IPS-NIHi7 (cell line): ENCODE measurements at regions not wholly inside any gene's neighbourhood (a gene's known extent, or its start where the extent isn't known, plus 50 kb on each side); places are given as distances from the start of the nearest gene placed in this dataset.
"Not testable (repeated sequence)": the region's sequence is repeated elsewhere in the genome, so short reads cannot be mapped to it uniquely, and the experiment has no call there.

Source experiments
- DNase-seq: peaks from one replicate; pipeline ENCODE4 v3.0.0; 2012; ENCODE audit warnings: mixed read lengths; ENCODE audit errors: extremely low spot score

- no peak for DNase-seq
Measured at GRCh38 chr6:169101036-169101805, 152.4 kb downstream of the THBS2 start.

- peak; percentile 17 for DNase-seq
Measured at GRCh38 chr6:169099411-169100202, 154.0 kb downstream of the THBS2 start.

GRCh38 chr6:169098651-169099050 is 155.0 kb downstream of the THBS2 start:
- DNase-seq = not testable (repeated sequence)

GRCh38 chr6:169098116-169098515 is 155.5 kb downstream of the THBS2 start:
- DNase-seq = no peak

- DNase-seq = no peak
Measured at GRCh38 chr6:169097381-169097959, 156.2 kb downstream of the THBS2 start.

GRCh38 chr6:169096388-169096787 is 157.3 kb downstream of the THBS2 start:
- no peak for DNase-seq

- no peak for DNase-seq
Measured at GRCh38 chr6:169095153-169095552, 158.5 kb downstream of the THBS2 start.

- DNase-seq = no peak
Measured at GRCh38 chr6:169094552-169094950, 159.1 kb downstream of the THBS2 start.

GRCh38 chr6:169093770-169094551 is 159.7 kb downstream of the THBS2 start:
- no peak for DNase-seq

GRCh38 chr6:169093066-169093723 is 160.5 kb downstream of the THBS2 start:
- no peak for DNase-seq

- no peak for DNase-seq
Measured at GRCh38 chr6:169092375-169092774, 161.3 kb downstream of the THBS2 start.

GRCh38 chr6:169090514-169091127 is 163.0 kb downstream of the THBS2 start:
- DNase-seq = not testable (repeated sequence)

GRCh38 chr6:169088762-169089161 is 164.9 kb downstream of the THBS2 start:
- DNase-seq = no peak

GRCh38 chr6:169087443-169088041 is 166.1 kb downstream of the THBS2 start:
- no peak for DNase-seq

- not testable (repeated sequence) for DNase-seq
Measured at GRCh38 chr6:169086616-169087015, 167.0 kb downstream of the THBS2 start.

- no peak for DNase-seq
Measured at GRCh38 chr6:169086020-169086419, 167.6 kb downstream of the THBS2 start.

GRCh38 chr6:169085466-169085865 is 168.2 kb downstream of the THBS2 start:
- no peak for DNase-seq

GRCh38 chr6:169084557-169084956 is 169.1 kb downstream of the THBS2 start:
- not testable (repeated sequence) for DNase-seq

- DNase-seq = no peak
Measured at GRCh38 chr6:169084067-169084466, 169.6 kb downstream of the THBS2 start.

- no peak for DNase-seq
Measured at GRCh38 chr6:169083508-169083874, 170.2 kb downstream of the THBS2 start.
